PC-9 (cell line): ENCODE measurements at regions not wholly inside any gene's neighbourhood (a gene's known extent, or its start where the extent isn't known, plus 50 kb on each side); places are given as distances from the start of the nearest gene placed in this dataset.

Experiments
- CTCF ChIP-seq: fragments of 200-600 bp; sonication (generic); conservative IDR thresholded peaks from 2 replicates; pipeline ENCODE4 v1.6.1; 2017; ENCODE audit warnings: mixed run types, antibody characterized with exemption, mild to moderate bottlenecking, moderate library complexity
- EZH2 ChIP-seq: fragments of 200-600 bp; sonication (generic); IDR thresholded peaks from 2 replicates; pipeline ENCODE4 v1.8.0; 2017; ENCODE audit warnings: antibody characterized with exemption, low read depth

GRCh38 chr5:166909040-166909439 lies 1382.4 kb upstream of the WWC1 start:
- TF ChIP-seq CTCF: no peak
- TF ChIP-seq EZH2: no peak
